Lower lobe of right lung (tissue), 2 donors: ENCODE measurements at regions not wholly inside any gene's neighbourhood (a gene's known extent, or its start where the extent isn't known, plus 50 kb on each side); places are given as distances from the start of the nearest gene placed in this dataset.

ENCODE experiments used
- ATAC-seq, 2 donors: fragments of 200-7000 bp; cut with Tn5 transposase; one replicate each; pipeline ENCODE4 v1.9.1; 2020 to 2022; ENCODE audit warnings: mild to moderate bottlenecking in 2 of 2, moderate library complexity in 2 of 2
- DNase-seq: peaks from one replicate; pipeline ENCODE4 v3.0.0-alpha.2; 2020
- H3K27ac ChIP-seq: fragments of 200-600 bp; one replicate; pipeline ENCODE4 v1.8.0; 2022
- H3K27me3 ChIP-seq: fragments of 200-600 bp; one replicate; pipeline ENCODE4 v1.8.0; 2022; ENCODE audit warnings: low read depth
- H3K36me3 ChIP-seq: fragments of 200-600 bp; one replicate; pipeline ENCODE4 v1.8.0; 2022; ENCODE audit warnings: mild to moderate bottlenecking
- H3K4me1 ChIP-seq: fragments of 200-600 bp; one replicate; pipeline ENCODE4 v1.8.0; 2022
- H3K4me3 ChIP-seq: fragments of 200-600 bp; one replicate; pipeline ENCODE4 v1.8.0; 2022; ENCODE audit warnings: mild to moderate bottlenecking
- H3K9me3 ChIP-seq: fragments of 200-600 bp; one replicate; pipeline ENCODE4 v1.8.0; 2022
- CTCF ChIP-seq: fragments of 200-600 bp; IDR thresholded peaks from one replicate; pipeline ENCODE4 v1.8.0; 2022; ENCODE audit warnings: antibody characterized with exemption, mild to moderate bottlenecking
- intact Hi-C: fragments of 100-400 bp; cut with DNase I; formaldehyde crosslinking; loops from one replicate; pipeline ENCODE4 v1.11.0; 2022
- donor health status: DM: no; HTN: yes; CAD: no; lungs with severe emphysema.

- intact Hi-C loops: no loop called here
- ATAC-seq (no peak), DNase-seq (no peak)
- H3K4me1 ChIP-seq: no peaks in the 10 kb centered on the region
- no peak overlapping the region for H3K4me3 ChIP-seq
- H3K27me3 ChIP-seq: no peaks in the 10 kb centered on the region
- no peaks in the 10 kb centered on the region for H3K9me3 ChIP-seq
- TF ChIP-seq CTCF: no peak
- H3K36me3 ChIP-seq: no peaks in the 10 kb centered on the region
- no peak overlapping the region for H3K27ac ChIP-seq
Measured at GRCh38 chr13:73225990-73226389, 167.2 kb downstream of the KLF5 start.

- no peak overlapping the region for H3K27ac ChIP-seq
- no peaks in the 10 kb centered on the region for H3K9me3 ChIP-seq
- no peaks in the 10 kb centered on the region for H3K4me1 ChIP-seq
- no peak for TF ChIP-seq CTCF
- no peak for DNase-seq
- H3K4me3 ChIP-seq: no peak overlapping the region
- peak in 1 of 2 donors; percentile 37 for ATAC-seq
- intact Hi-C loops: no loop called here
- H3K27me3 ChIP-seq: no peaks in the 10 kb centered on the region
- no peaks in the 10 kb centered on the region for H3K36me3 ChIP-seq
Measured at GRCh38 chr13:73224703-73225102, 165.9 kb downstream of the KLF5 start.

- Histone ChIP-seq H3K36me3 (no peaks in the 10 kb centered on the region), H3K27me3 (no peaks in the 10 kb centered on the region), H3K4me1 (no peaks in the 10 kb centered on the region), H3K9me3 (no peaks in the 10 kb centered on the region), H3K4me3 (no peak overlapping the region), H3K27ac (no peak overlapping the region)
- intact Hi-C loops: no loop called here
- TF ChIP-seq CTCF: no peak
- ATAC-seq (no peak), DNase-seq (no peak)
Measured at GRCh38 chr13:73223372-73223781, 164.6 kb downstream of the KLF5 start.

- intact Hi-C loops: no loop called here
- Histone ChIP-seq H3K27ac (no peak overlapping the region), H3K36me3 (no peaks in the 10 kb centered on the region), H3K9me3 (no peaks in the 10 kb centered on the region), H3K27me3 (no peaks in the 10 kb centered on the region), H3K4me1 (no peaks in the 10 kb centered on the region), H3K4me3 (no peak overlapping the region)
- DNase-seq (no peak), ATAC-seq (no peak)
- no peak for TF ChIP-seq CTCF
Measured at GRCh38 chr13:73222627-73223305, 164.0 kb downstream of the KLF5 start.

GRCh38 chr13:73220966-73221720 is 162.3 kb downstream of the KLF5 start:
- intact Hi-C loops: no loop called here
- Histone ChIP-seq H3K36me3 (no peaks in the 10 kb centered on the region), H3K4me3 (no peak overlapping the region), H3K4me1 (no peaks in the 10 kb centered on the region), H3K27me3 (no peaks in the 10 kb centered on the region), H3K27ac (no peak overlapping the region), H3K9me3 (no peaks in the 10 kb centered on the region)
- no peak for DNase-seq
- ATAC-seq: peak in 1 of 2 donors; percentile 25
- no peak for TF ChIP-seq CTCF
